A172 (cell line): ENCODE measurements at regions not wholly inside any gene's neighbourhood (a gene's known extent, or its start where the extent isn't known, plus 50 kb on each side); places are given as distances from the start of the nearest gene placed in this dataset.
A peak's percentile ranks its signal among the peaks of the same experiment; 100 is the strongest.

Source experiments
- DNase-seq: peaks from one replicate; pipeline ENCODE4 v3.0.0-alpha.2; 2015; ENCODE audit warnings: low spot score

GRCh38 chr5:14986413-14986812, 114.8 kb upstream of the ANKH start:
- DNase-seq, result no peak

GRCh38 chr5:14983666-14984441, 112.3 kb upstream of the ANKH start:
- DNase-seq, result no peak

- DNase-seq, result no peak
Measured at GRCh38 chr5:14980698-14981097, 109.1 kb upstream of the ANKH start.

- no peak for DNase-seq
Measured at GRCh38 chr5:14977058-14977685, 105.6 kb upstream of the ANKH start.

GRCh38 chr5:14976486-14976885, 104.9 kb upstream of the ANKH start:
- no peak for DNase-seq

- DNase-seq, result no peak
Measured at GRCh38 chr5:14971873-14972272, 100.3 kb upstream of the ANKH start.

- DNase-seq, result no peak
Measured at GRCh38 chr5:14968796-14969195, 97.2 kb upstream of the ANKH start.

GRCh38 chr5:14967166-14967565, 95.6 kb upstream of the ANKH start:
- DNase-seq, result no peak

GRCh38 chr5:14965815-14966214, 94.2 kb upstream of the ANKH start:
- no peak for DNase-seq

GRCh38 chr5:14962604-14963003, 91.0 kb upstream of the ANKH start:
- no peak for DNase-seq

GRCh38 chr5:14960120-14960462, 88.5 kb upstream of the ANKH start:
- no peak for DNase-seq

- DNase-seq, result no peak
Measured at GRCh38 chr5:14959399-14960119, 88.0 kb upstream of the ANKH start.

- DNase-seq, result no peak
Measured at GRCh38 chr5:14958188-14958587, 86.6 kb upstream of the ANKH start.

- no peak for DNase-seq
Measured at GRCh38 chr5:14956423-14957046, 85.0 kb upstream of the ANKH start.

GRCh38 chr5:14954616-14955343, 83.2 kb upstream of the ANKH start:
- no peak for DNase-seq

GRCh38 chr5:14954216-14954615, 82.6 kb upstream of the ANKH start:
- DNase-seq, result no peak

GRCh38 chr5:14953075-14953607, 81.6 kb upstream of the ANKH start:
- no peak for DNase-seq

- DNase-seq, result no peak
Measured at GRCh38 chr5:14948383-14948782, 76.8 kb upstream of the ANKH start.

GRCh38 chr5:14946815-14947620, 75.4 kb upstream of the ANKH start:
- DNase-seq, result peak; percentile 27

- DNase-seq, result no peak
Measured at GRCh38 chr5:14945450-14945849, 73.9 kb upstream of the ANKH start.

GRCh38 chr5:14944996-14945395, 73.4 kb upstream of the ANKH start:
- DNase-seq, result no peak
